ENCODE measurements at regions not wholly inside any gene's neighbourhood (a gene's known extent, or its start where the extent isn't known, plus 50 kb on each side); places are given as distances from the start of the nearest gene placed in this dataset.

GRCh38 chr6:9422138-9422537 lies 986.8 kb upstream of the SLC35B3 start:
- Mint-ChIP-seq H3K4me3 (no peak overlapping the region), H3K4me1 (no peaks in the 10 kb centered on the region), H3K9me3 (peaks cover 1 to 4% (median 2%) of the 10 kb centered on the region in 3 donors), H3K36me3 (no peaks in the 10 kb centered on the region), H3K27me3 (no peaks in the 10 kb centered on the region), H3K27ac (no peak overlapping the region)

GRCh38 chr6:9420316-9421015 lies 985.1 kb upstream of the SLC35B3 start:
- no peak overlapping the region for H3K4me3 Mint-ChIP-seq
- H3K27ac Mint-ChIP-seq, result no peak overlapping the region
- H3K9me3 Mint-ChIP-seq, result peaks cover 0 to 3% (median 2%) of the 10 kb centered on the region in 3 donors
- H3K4me1 Mint-ChIP-seq, result no peaks in the 10 kb centered on the region
- H3K36me3 Mint-ChIP-seq, result no peaks in the 10 kb centered on the region
- no peaks in the 10 kb centered on the region for H3K27me3 Mint-ChIP-seq

GRCh38 chr6:9417400-9417799 lies 982.1 kb upstream of the SLC35B3 start:
- H3K9me3 Mint-ChIP-seq, result peaks cover 0 to 3% (median 2%) of the 10 kb centered on the region in 3 donors
- no peak overlapping the region for H3K27ac Mint-ChIP-seq
- no peak overlapping the region for H3K4me3 Mint-ChIP-seq
- H3K27me3 Mint-ChIP-seq, result no peaks in the 10 kb centered on the region
- no peaks in the 10 kb centered on the region for H3K36me3 Mint-ChIP-seq
- no peaks in the 10 kb centered on the region for H3K4me1 Mint-ChIP-seq

GRCh38 chr6:9412951-9413559 lies 977.7 kb upstream of the SLC35B3 start:
- H3K27ac Mint-ChIP-seq, result no peak overlapping the region
- H3K4me3 Mint-ChIP-seq, result no peak overlapping the region
- no peaks in the 10 kb centered on the region for H3K4me1 Mint-ChIP-seq
- peaks cover 0 to 7% (median 2%) of the 10 kb centered on the region in 3 donors for H3K9me3 Mint-ChIP-seq
- H3K36me3 Mint-ChIP-seq, result no peaks in the 10 kb centered on the region
- no peaks in the 10 kb centered on the region for H3K27me3 Mint-ChIP-seq

- H3K4me3 Mint-ChIP-seq, result no peak overlapping the region
- H3K36me3 Mint-ChIP-seq, result no peaks in the 10 kb centered on the region
- no peaks in the 10 kb centered on the region for H3K4me1 Mint-ChIP-seq
- H3K27ac Mint-ChIP-seq, result no peak overlapping the region
- no peaks in the 10 kb centered on the region for H3K27me3 Mint-ChIP-seq
- H3K9me3 Mint-ChIP-seq, result peaks cover 2 to 8% (median 4%) of the 10 kb centered on the region in 3 donors
Observed at GRCh38 chr6:9409126-9409525, 973.8 kb upstream of the SLC35B3 start.

- no peak overlapping the region for H3K4me3 Mint-ChIP-seq
- no peak overlapping the region for H3K27ac Mint-ChIP-seq
- no peaks in the 10 kb centered on the region for H3K27me3 Mint-ChIP-seq
- H3K4me1 Mint-ChIP-seq, result no peaks in the 10 kb centered on the region
- H3K36me3 Mint-ChIP-seq, result no peaks in the 10 kb centered on the region
- H3K9me3 Mint-ChIP-seq, result peaks cover 2 to 8% (median 4%) of the 10 kb centered on the region in 3 donors
Observed at GRCh38 chr6:9408402-9409117, 973.2 kb upstream of the SLC35B3 start.

- Mint-ChIP-seq H3K27ac (no peak overlapping the region), H3K4me3 (no peak overlapping the region), H3K4me1 (no peaks in the 10 kb centered on the region), H3K36me3 (no peaks in the 10 kb centered on the region), H3K27me3 (no peaks in the 10 kb centered on the region), H3K9me3 (peaks cover 2 to 8% (median 4%) of the 10 kb centered on the region in 3 donors)
Observed at GRCh38 chr6:9405825-9406224, 970.5 kb upstream of the SLC35B3 start.

- Mint-ChIP-seq H3K36me3 (no peaks in the 10 kb centered on the region), H3K9me3 (peaks cover 4 to 8% (median 4%) of the 10 kb centered on the region in 3 donors), H3K4me1 (no peaks in the 10 kb centered on the region), H3K4me3 (no peak overlapping the region), H3K27ac (no peak overlapping the region), H3K27me3 (no peaks in the 10 kb centered on the region)
Observed at GRCh38 chr6:9405369-9405768, 970.0 kb upstream of the SLC35B3 start.

GRCh38 chr6:9404351-9405146 lies 969.2 kb upstream of the SLC35B3 start:
- no peak overlapping the region for H3K27ac Mint-ChIP-seq
- no peak overlapping the region for H3K4me3 Mint-ChIP-seq
- H3K27me3 Mint-ChIP-seq, result no peaks in the 10 kb centered on the region
- H3K9me3 Mint-ChIP-seq, result peaks cover 6 to 8% (median 8%) of the 10 kb centered on the region in 3 donors
- no peaks in the 10 kb centered on the region for H3K4me1 Mint-ChIP-seq
- no peaks in the 10 kb centered on the region for H3K36me3 Mint-ChIP-seq

- Mint-ChIP-seq H3K27me3 (no peaks in the 10 kb centered on the region), H3K36me3 (no peaks in the 10 kb centered on the region), H3K9me3 (peaks cover 5 to 8% (median 6%) of the 10 kb centered on the region in 3 donors), H3K27ac (no peak overlapping the region), H3K4me3 (no peak overlapping the region), H3K4me1 (no peaks in the 10 kb centered on the region)
Observed at GRCh38 chr6:9403736-9404135, 968.4 kb upstream of the SLC35B3 start.

- H3K27me3 Mint-ChIP-seq, result peaks cover 1% of the 10 kb centered on the region
- H3K27ac Mint-ChIP-seq, result no peak overlapping the region
- H3K36me3 Mint-ChIP-seq, result no peaks in the 10 kb centered on the region
- H3K4me1 Mint-ChIP-seq, result no peaks in the 10 kb centered on the region
- peaks cover 0 to 8% (median 8%) of the 10 kb centered on the region in 3 donors for H3K9me3 Mint-ChIP-seq
- no peak overlapping the region for H3K4me3 Mint-ChIP-seq
Observed at GRCh38 chr6:9401960-9402359, 966.6 kb upstream of the SLC35B3 start.

- no peak overlapping the region for H3K27ac Mint-ChIP-seq
- no peak overlapping the region for H3K4me3 Mint-ChIP-seq
- H3K27me3 Mint-ChIP-seq, result peaks cover 1% of the 10 kb centered on the region
- H3K36me3 Mint-ChIP-seq, result no peaks in the 10 kb centered on the region
- peaks cover 3 to 8% (median 8%) of the 10 kb centered on the region in 3 donors for H3K9me3 Mint-ChIP-seq
- no peaks in the 10 kb centered on the region for H3K4me1 Mint-ChIP-seq
Observed at GRCh38 chr6:9399916-9400315, 964.6 kb upstream of the SLC35B3 start.

GRCh38 chr6:9398767-9399373 lies 963.5 kb upstream of the SLC35B3 start:
- no peak overlapping the region for H3K4me3 Mint-ChIP-seq
- no peaks in the 10 kb centered on the region for H3K36me3 Mint-ChIP-seq
- H3K9me3 Mint-ChIP-seq, result peaks cover 3 to 9% (median 8%) of the 10 kb centered on the region in 3 donors
- no peak overlapping the region for H3K27ac Mint-ChIP-seq
- H3K4me1 Mint-ChIP-seq, result no peaks in the 10 kb centered on the region
- H3K27me3 Mint-ChIP-seq, result peaks cover 1% of the 10 kb centered on the region

- Mint-ChIP-seq H3K36me3 (no peaks in the 10 kb centered on the region), H3K4me3 (no peak overlapping the region), H3K4me1 (no peaks in the 10 kb centered on the region), H3K9me3 (peaks cover 3 to 9% (median 8%) of the 10 kb centered on the region in 3 donors), H3K27ac (no peak overlapping the region), H3K27me3 (peaks cover 1% of the 10 kb centered on the region)
Observed at GRCh38 chr6:9398071-9398766, 962.9 kb upstream of the SLC35B3 start.
